ENCODE measurements at regions not wholly inside any gene's neighbourhood (a gene's known extent, or its start where the extent isn't known, plus 50 kb on each side); places are given as distances from the start of the nearest gene placed in this dataset.

- no peak for DNase-seq (ENCODE audit: low spot score)
These were observed 261.4 kb upstream of the HES1 start for GRCh38 chr3:193874512-193874911.

GRCh38 chr3:193874997-193875593, 260.9 kb upstream of the HES1 start:
- no peak for DNase-seq (ENCODE audit: low spot score)

GRCh38 chr3:193875601-193876321, 260.2 kb upstream of the HES1 start:
- no peak for DNase-seq (ENCODE audit: low spot score)

- DNase-seq (ENCODE audit: low spot score): no peak
These were observed 256.7 kb upstream of the HES1 start for GRCh38 chr3:193879099-193879863.

DNA sequence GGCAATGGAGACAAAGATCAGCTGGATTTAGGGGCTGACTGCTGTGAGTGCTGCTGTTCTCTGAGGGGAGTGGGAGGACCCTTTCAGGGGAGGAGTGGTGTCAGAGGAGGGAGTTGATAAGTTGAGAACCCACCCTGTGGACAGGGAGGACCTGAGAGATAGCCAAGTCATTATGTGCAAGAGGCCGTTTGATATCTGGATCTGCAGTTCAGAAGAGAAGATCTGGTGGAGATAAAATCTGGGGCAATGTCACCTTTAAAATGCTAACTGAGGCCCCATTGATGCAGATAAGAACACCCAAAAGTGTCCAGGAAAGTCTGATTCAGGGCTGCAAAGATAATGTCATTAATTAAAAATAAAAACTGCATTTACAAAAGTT, 256.1 kb upstream of the HES1 start:
- DNase-seq (ENCODE audit: low spot score): no peak

DNA sequence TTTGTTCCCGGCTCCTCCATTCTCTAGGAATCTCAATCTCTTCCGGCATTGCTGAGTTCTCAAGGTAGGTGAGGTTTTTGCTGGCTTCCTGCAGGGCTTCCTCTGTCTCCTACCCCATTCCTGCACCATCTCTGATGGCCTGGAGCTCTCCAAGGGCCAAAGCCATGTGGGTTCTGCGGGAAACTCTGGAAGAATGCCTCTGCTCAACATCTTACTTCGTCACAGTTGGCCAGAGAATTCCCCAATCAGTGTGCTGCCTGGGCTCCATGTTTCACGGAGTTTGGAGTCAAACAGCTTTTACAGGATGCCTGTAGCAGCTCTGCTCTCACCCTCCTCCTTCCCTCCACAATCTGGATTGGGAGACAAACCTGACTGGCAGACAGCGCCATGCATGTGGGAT, 253.9 kb upstream of the HES1 start:
- no peak for DNase-seq (ENCODE audit: low spot score)

DNA sequence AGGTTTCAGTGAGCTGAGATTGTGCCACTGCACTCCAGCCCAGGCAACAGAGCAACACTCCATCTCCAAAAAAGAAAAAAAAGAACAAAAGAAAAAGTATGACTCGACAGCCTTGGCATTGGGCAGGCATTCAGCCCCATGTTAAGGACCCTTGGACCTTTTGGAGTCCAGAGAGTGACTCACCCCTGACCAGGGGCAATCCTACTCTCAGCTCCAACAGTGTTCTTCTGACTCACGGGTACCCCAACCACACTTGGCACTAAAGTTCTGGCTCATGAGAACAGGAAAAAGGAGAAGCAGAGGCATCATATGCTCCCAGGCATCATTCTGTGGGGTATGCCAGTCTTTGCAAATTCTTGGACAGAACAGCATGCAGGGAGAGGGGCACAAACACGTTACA, 252.4 kb upstream of the HES1 start:
- DNase-seq (ENCODE audit: low spot score): no peak

- DNase-seq (ENCODE audit: low spot score): no peak
These were observed 251.9 kb upstream of the HES1 start for GRCh38 chr3:193884027-193884426.

GRCh38 chr3:193884652-193885051, 251.3 kb upstream of the HES1 start:
- DNase-seq (ENCODE audit: low spot score): no peak

DNA sequence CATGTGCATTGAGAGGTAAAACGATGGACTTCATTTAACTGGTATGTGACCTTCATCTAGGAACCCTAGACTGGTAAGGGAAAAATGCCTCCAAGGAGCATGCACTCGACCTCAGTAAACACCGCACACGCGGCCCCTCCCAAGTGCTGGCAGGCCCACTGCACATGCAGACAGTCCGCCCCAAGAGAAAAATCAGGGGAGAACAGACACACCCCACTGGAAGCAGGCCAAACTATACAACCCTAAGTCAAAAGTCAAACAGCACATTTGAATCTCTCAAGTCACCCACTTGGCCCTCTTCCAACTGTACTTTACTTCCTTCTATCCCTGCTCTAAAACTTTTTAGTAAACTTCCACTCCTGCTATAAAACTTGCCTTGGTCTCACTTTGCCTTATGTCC, 250.1 kb upstream of the HES1 start:
- DNase-seq (ENCODE audit: low spot score): no peak

- no peak for DNase-seq (ENCODE audit: low spot score)
These were observed 245.7 kb upstream of the HES1 start for GRCh38 chr3:193890016-193890897.

GRCh38 chr3:193894121-193894863, 241.7 kb upstream of the HES1 start:
- DNase-seq (ENCODE audit: low spot score): no peak

DNA sequence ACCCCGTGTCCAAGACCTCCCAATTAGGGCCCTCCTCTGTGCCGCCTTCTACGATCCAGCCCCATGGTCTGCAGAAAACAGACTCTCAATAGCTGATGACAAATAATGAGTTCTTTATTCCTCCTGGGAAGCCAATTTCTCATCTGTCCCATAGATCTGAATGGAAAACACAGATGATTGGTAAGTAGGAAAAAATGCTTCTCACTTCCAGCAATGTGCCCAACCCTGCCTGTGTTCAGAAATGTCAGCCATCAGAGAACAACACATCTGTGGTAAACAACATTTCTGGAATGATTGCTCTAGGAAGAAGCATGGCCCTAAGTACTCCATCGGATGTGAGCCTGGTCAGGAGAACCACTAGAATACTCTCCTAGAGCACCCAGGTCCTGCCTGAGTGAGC, 240.5 kb upstream of the HES1 start:
- DNase-seq (ENCODE audit: low spot score): no peak

GRCh38 chr3:193896419-193896818, 239.5 kb upstream of the HES1 start:
- no peak for DNase-seq (ENCODE audit: low spot score)

- DNase-seq (ENCODE audit: low spot score): no peak
These were observed 238.7 kb upstream of the HES1 start for GRCh38 chr3:193897288-193897687.

DNA sequence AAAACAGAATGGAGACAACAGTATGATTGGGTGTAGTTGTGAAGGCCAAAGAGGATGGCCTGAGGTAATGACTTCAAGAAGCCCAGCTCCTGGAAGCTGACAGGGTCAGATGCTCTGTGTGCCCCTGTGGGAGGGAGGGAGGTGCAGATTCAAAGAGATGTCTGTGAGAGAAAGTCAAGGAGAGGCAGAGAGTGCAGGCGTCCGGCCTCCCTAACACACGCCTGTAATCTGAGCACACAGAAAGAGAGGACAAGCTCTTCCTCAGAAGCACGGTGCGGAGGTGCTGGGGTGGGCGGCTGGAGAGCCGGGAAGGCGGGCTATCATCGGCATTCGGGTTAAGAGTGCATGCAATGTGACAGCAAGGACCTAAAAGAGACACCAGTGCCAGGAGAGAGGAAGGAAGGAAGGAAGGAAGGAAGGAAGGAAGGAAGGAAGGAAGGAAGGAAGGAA, 238.2 kb upstream of the HES1 start:
- no peak for DNase-seq (ENCODE audit: low spot score)

GRCh38 chr3:193899001-193899400, 236.9 kb upstream of the HES1 start:
- DNase-seq (ENCODE audit: low spot score): no peak

GRCh38 chr3:193901007-193901406, 234.9 kb upstream of the HES1 start:
- no peak for DNase-seq (ENCODE audit: low spot score)

GRCh38 chr3:193902607-193903511, 233.1 kb upstream of the HES1 start:
- DNase-seq (ENCODE audit: low spot score): no peak

- no peak for DNase-seq (ENCODE audit: low spot score)
These were observed 232.5 kb upstream of the HES1 start for GRCh38 chr3:193903512-193903817.

- no peak for DNase-seq (ENCODE audit: low spot score)
These were observed 232.0 kb upstream of the HES1 start for GRCh38 chr3:193903966-193904365.

All from germinal center (tissue), 1 donor.